Hepatocyte (in vitro differentiated cells): ENCODE measurements at regions not wholly inside any gene's neighbourhood (a gene's known extent, or its start where the extent isn't known, plus 50 kb on each side); places are given as distances from the start of the nearest gene placed in this dataset.
"Not testable (repeated sequence)": the region's sequence is repeated elsewhere in the genome, so short reads cannot be mapped to it uniquely, and the experiment has no call there.

ENCODE experiments used
- DNase-seq: peaks from one replicate; pipeline ENCODE4 v3.0.0-alpha.2; 2016; ENCODE audit warnings: low spot score
- H2AFZ ChIP-seq: fragments of 200-600 bp; sonication (generic); 2 replicates; pipeline ENCODE4 v1.6.0; 2016; ENCODE audit warnings: antibody characterized with exemption, mild to moderate bottlenecking
- H3K27ac ChIP-seq: fragments of 200-600 bp; sonication (generic); 2 replicates; pipeline ENCODE4 v1.5.1; 2016; ENCODE audit warnings: mild to moderate bottlenecking
- H3K27me3 ChIP-seq: fragments of 200-600 bp; sonication (generic); 2 replicates; pipeline ENCODE4 v1.6.1; 2016
- H3K36me3 ChIP-seq: fragments of 200-600 bp; sonication (generic); replicated peaks from 2 replicates; pipeline ENCODE4 v1.5.1; 2016; ENCODE audit warnings: low read depth; ENCODE audit not compliant: insufficient read depth
- H3K4me1 ChIP-seq: fragments of 200-600 bp; sonication (generic); 2 replicates; pipeline ENCODE4 v1.5.1; 2016; ENCODE audit warnings: mild to moderate bottlenecking, moderate library complexity; ENCODE audit not compliant: insufficient read depth
- H3K4me2 ChIP-seq: fragments of 200-600 bp; sonication (generic); 2 replicates; pipeline ENCODE4 v1.6.0; 2016
- H3K4me3 ChIP-seq: fragments of 200-600 bp; sonication (generic); 2 replicates; pipeline ENCODE4 v1.5.1; 2016; ENCODE audit warnings: mild to moderate bottlenecking
- H3K79me2 ChIP-seq: fragments of 200-600 bp; sonication (generic); 2 replicates; pipeline ENCODE4 v1.6.0; 2017; ENCODE audit warnings: mild to moderate bottlenecking
- H3K9me2 ChIP-seq: fragments of 200-600 bp; sonication (generic); replicated peaks from 2 replicates; pipeline ENCODE4 v1.6.0; 2017; ENCODE audit warnings: mild to moderate bottlenecking; ENCODE audit not compliant: insufficient read depth
- H3K9me3 ChIP-seq: fragments of 200-600 bp; sonication (generic); 2 replicates; pipeline ENCODE4 v1.5.1; 2016; ENCODE audit warnings: low read depth, mild to moderate bottlenecking
- H4K20me1 ChIP-seq: fragments of 200-600 bp; sonication (generic); 2 replicates; pipeline ENCODE4 v1.6.0; 2016; ENCODE audit warnings: mild to moderate bottlenecking; ENCODE audit not compliant: insufficient read depth, poor library complexity, severe bottlenecking
- CTCF ChIP-seq: fragments of 200-600 bp; sonication (generic); IDR thresholded peaks from 2 replicates; pipeline ENCODE4 v1.5.1; 2016; ENCODE audit warnings: antibody characterized with exemption, mild to moderate bottlenecking; ENCODE audit not compliant: poor library complexity
- EZH2 ChIP-seq: fragments of 200-600 bp; sonication (generic); IDR thresholded peaks from 2 replicates; pipeline ENCODE4 v1.6.1; 2016; ENCODE audit warnings: antibody characterized with exemption, mild to moderate bottlenecking, borderline replicate concordance
- EZH2phosphoT487 ChIP-seq: fragments of 200-600 bp; sonication (generic); IDR thresholded peaks from one replicate; pipeline ENCODE4 v1.6.1; 2018; ENCODE audit warnings: antibody characterized with exemption, mild to moderate bottlenecking, low read depth, moderate library complexity; ENCODE audit not compliant: unreplicated experiment, severe bottlenecking
- WGBS: methylation state at CpG from one replicate; pipeline ENCODE4 v1.1.6; 2016; ENCODE audit warnings: low lambda C conversion rate; ENCODE audit errors: missing lambda C conversion rate; 5-methylcytosine and 5-hydroxymethylcytosine counted together

DNA sequence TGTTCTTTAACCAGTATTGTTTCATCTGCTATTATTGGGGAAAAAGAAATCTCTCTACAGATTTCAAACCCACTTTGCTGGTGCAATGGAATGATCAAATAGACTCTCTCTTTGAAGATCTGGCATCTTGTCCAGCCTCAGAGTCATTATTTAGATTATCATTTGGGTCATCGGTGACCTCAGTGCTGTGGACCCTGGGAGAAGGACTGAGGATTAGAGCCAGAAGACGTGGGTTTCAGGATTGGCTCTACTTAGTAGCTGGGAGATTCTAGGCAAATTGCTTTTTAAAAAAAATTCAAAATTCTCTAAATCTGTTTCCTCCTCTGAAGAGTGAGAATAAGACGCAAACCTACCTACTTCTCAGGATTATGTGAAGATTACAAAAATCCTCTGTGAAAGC, 107.6 kb upstream of the CTAGE1 start:
- no peak for TF ChIP-seq EZH2phosphoT487
- TF ChIP-seq EZH2: no peak
- no peak for TF ChIP-seq CTCF
- no peak overlapping the region for H3K4me3 ChIP-seq
- no peak for DNase-seq
- no peak overlapping the region for H3K4me2 ChIP-seq
- 74% methylated on average over 3 of the region's 3 CpGs for WGBS
- no peaks in the 10 kb centered on the region for H3K4me1 ChIP-seq
- H2AFZ ChIP-seq: no peak overlapping the region
- H3K27ac ChIP-seq: no peak overlapping the region
- H3K9me3 ChIP-seq: no peaks in the 10 kb centered on the region
- no peaks in the 10 kb centered on the region for H3K27me3 ChIP-seq
- no peaks in the 10 kb centered on the region for H3K36me3 ChIP-seq
- no peaks in the 10 kb centered on the region for H4K20me1 ChIP-seq
- no peaks in the 10 kb centered on the region for H3K9me2 ChIP-seq
- H3K79me2 ChIP-seq: no peaks in the 10 kb centered on the region

- Histone ChIP-seq H3K4me1 (no peaks in the 10 kb centered on the region), H3K27ac (no peak overlapping the region), H3K9me3 (no peaks in the 10 kb centered on the region), H3K36me3 (no peaks in the 10 kb centered on the region), H3K4me3 (no peak overlapping the region), H3K79me2 (no peaks in the 10 kb centered on the region), H2AFZ (no peak overlapping the region), H3K4me2 (no peak overlapping the region), H3K27me3 (no peaks in the 10 kb centered on the region), H4K20me1 (no peaks in the 10 kb centered on the region), H3K9me2 (no peaks in the 10 kb centered on the region)
- no peak for DNase-seq
- TF ChIP-seq EZH2phosphoT487 (no peak), EZH2 (no peak), CTCF (no peak)
- WGBS: 94% methylated on average over 3 of the region's 3 CpGs
Observed at GRCh38 chr18:22525883-22526282, 108.2 kb upstream of the CTAGE1 start.

- 81% methylated on average over 3 of the region's 3 CpGs for WGBS
- H3K36me3 ChIP-seq: no peaks in the 10 kb centered on the region
Observed at GRCh38 chr18:22528291-22528690, 110.6 kb upstream of the CTAGE1 start.

DNA sequence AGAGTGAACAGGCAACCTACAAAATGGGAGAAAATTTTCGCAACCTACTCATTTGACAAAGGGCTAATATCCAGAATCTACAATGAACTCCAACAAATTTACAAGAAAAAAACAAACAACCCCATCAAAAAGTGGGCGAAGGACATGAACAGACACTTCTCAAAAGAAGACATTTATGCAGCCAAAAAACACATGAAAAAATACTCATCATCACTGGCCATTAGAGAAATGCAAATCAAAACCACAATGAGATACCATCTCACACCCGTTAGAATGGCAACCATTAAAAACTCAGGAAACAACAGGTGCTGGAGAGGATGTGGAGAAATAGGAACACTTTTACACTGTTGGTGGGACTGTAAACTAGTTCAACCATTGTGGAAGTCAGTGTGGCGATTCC, 117.0 kb upstream of the CTAGE1 start:
- H3K9me2 ChIP-seq, H3K27me3 ChIP-seq, DNase-seq, H3K79me2 ChIP-seq, H3K36me3 ChIP-seq, H3K4me2 ChIP-seq, H3K4me1 ChIP-seq, H3K4me3 ChIP-seq, H3K27ac ChIP-seq, H2AFZ ChIP-seq, H3K9me3 ChIP-seq, H4K20me1 ChIP-seq: not testable (repeated sequence)
- WGBS: 94% methylated on average over 3 of the region's 4 CpGs

More at GRCh38 chr18:22528291-22528690, 110.6 kb upstream of the CTAGE1 start:
- no peaks in the 10 kb centered on the region for H3K27me3 ChIP-seq
- no peak overlapping the region for H2AFZ ChIP-seq
- no peak overlapping the region for H3K4me3 ChIP-seq
- no peaks in the 10 kb centered on the region for H3K9me3 ChIP-seq
- H3K4me1 ChIP-seq: no peaks in the 10 kb centered on the region
- no peak overlapping the region for H3K27ac ChIP-seq
- TF ChIP-seq CTCF (no peak), EZH2phosphoT487 (no peak), EZH2 (no peak)
- H4K20me1 ChIP-seq: no peaks in the 10 kb centered on the region
- no peak for DNase-seq
- no peaks in the 10 kb centered on the region for H3K9me2 ChIP-seq
- H3K79me2 ChIP-seq: no peaks in the 10 kb centered on the region
- no peak overlapping the region for H3K4me2 ChIP-seq
